ENCODE measurements at regions not wholly inside any gene's neighbourhood (a gene's known extent, or its start where the extent isn't known, plus 50 kb on each side); places are given as distances from the start of the nearest gene placed in this dataset.

DNA sequence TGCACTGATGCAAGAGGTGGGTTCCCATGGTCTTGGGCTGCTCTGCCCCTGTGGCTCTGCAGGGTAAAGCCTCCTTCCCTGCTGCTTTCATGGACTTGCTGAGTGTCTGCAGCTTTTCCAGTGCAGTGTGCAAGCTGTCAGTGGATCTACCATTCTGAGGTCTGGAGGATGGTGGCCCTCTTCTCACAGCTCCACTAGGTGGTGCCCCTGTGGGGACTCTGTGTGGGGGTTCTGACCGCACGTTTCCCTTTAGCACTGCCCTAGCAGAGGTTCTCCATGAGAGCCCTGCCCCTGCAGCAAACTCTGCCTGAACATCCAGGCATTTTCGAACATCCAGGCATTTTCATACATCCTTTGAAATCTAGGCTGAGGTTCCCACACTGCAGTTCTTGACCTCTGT is 329.8 kb upstream of the NAALADL2 start:
- FAIRE-seq: no peak
- no peak for DNase-seq (ENCODE audit: insufficient read length)
- TF ChIP-seq POLR2AphosphoS5 (IDR thresholded peaks at IDR 0.05; ENCODE audit: low read depth, low read length) (no peak), POLR2A (IDR thresholded peaks at IDR 0.05; ENCODE audit: low read depth, low read length) (no peak)

DNA sequence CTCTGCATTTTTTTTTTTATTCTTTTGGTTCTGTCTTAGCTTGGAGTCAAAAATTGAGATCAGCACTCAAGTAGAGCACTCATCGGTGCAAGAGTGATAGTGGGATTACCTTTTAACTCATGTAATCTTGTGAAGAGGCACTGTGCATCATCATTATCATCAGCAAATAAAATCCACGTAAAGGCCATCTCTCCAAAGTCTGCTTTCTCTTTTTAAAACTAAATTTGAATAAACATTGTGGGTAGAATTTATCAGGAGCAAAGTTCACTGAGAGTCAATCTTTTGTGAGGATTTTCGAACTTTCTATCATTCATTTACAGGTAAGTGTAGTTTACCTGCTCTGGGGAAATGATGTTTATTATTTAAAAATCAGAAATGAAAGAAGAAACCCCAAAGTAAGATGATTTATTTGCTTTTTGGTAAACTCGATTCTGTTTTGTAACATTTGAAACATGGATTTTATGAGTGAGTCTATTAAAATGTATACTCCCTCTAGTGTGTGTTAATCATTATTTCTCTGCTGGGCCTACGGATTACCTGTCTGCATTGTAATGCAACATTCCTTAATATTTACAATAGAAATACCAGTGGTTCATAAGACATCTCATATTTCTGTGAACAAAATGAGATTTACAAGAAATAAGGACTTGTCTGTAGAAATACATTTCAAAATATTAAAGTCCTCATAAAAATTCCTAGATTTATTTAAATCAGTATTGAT is 327.7 kb upstream of the NAALADL2 start:
- TF ChIP-seq TAF1 (IDR thresholded peaks at IDR 0.05; ENCODE audit: borderline replicate concordance, low read depth, low read length): no peak
- TF ChIP-seq POLR2A (IDR thresholded peaks at IDR 0.05; ENCODE audit: low read depth, low read length): no peak
- TF ChIP-seq POLR2AphosphoS5 (IDR thresholded peaks at IDR 0.05; ENCODE audit: low read depth, low read length): no peak
- FAIRE-seq (no peak), DNase-seq (ENCODE audit: insufficient read length) (no peak)

DNA sequence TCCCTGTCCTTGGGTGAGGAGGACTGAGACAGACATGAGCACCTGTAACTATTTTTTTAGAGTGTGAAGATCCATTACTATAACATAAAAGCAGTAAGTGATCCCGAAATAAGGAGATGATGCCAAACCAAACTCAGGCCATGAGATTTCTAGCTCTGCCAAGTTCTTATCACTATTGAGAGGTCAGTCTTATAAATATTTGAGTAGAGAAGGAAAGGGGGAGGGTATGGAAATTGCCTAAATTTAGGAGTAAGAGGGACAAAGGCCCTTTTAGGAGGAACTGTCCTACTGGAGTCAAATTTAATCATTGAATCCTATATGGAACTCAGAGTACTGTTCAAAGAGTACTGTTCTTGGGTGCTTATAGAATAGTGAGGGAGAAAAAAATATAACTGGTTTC is 326.9 kb upstream of the NAALADL2 start:
- no peak for DNase-seq (ENCODE audit: insufficient read length)
- no peak for FAIRE-seq
- no peak for TF ChIP-seq TAF1 (IDR thresholded peaks at IDR 0.05; ENCODE audit: borderline replicate concordance, low read depth, low read length)

DNA sequence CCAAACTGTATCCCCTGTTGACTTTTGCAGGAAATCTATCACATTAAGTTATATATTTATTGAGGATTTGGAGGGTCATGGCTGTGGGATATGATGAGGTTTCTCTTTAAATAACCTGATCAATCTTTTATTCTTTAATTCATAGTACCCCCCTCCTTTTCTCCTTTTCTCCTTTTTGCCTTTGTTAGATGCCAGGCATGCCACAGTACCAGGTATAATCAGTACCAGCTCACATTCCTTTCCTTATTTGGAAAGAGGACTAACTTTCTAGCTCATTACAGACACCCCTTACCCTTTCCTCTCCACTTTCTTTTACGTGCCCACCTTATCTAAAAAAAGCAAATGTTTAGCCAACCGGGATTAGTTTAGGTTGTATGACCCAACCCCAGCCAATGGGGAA is 326.4 kb upstream of the NAALADL2 start:
- DNase-seq (ENCODE audit: insufficient read length) (no peak), FAIRE-seq (no peak)
- no peak for TF ChIP-seq TAF1 (IDR thresholded peaks at IDR 0.05; ENCODE audit: borderline replicate concordance, low read depth, low read length)
- TF ChIP-seq POLR2AphosphoS5 (IDR thresholded peaks at IDR 0.05; ENCODE audit: low read depth, low read length): no peak

DNA sequence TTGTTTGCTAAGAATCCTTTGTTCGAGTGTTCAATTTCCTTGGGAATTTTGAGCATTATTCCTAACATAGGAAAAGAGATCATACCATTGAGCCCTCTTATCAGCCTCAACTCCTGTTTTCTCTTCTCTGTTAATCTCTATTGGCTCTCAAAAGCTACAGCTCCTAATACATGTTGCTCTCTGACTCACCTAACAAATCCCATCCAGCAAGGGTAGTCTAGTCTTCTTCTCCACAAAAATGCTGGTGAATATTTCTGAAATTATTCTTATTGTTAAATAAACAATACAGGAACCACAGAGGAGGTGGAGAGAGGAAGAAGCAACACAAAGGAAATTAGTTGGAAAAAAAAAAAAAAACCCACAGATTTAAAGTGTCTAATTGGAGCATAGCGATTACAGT is 325.8 kb upstream of the NAALADL2 start:
- FAIRE-seq: no peak

DNA sequence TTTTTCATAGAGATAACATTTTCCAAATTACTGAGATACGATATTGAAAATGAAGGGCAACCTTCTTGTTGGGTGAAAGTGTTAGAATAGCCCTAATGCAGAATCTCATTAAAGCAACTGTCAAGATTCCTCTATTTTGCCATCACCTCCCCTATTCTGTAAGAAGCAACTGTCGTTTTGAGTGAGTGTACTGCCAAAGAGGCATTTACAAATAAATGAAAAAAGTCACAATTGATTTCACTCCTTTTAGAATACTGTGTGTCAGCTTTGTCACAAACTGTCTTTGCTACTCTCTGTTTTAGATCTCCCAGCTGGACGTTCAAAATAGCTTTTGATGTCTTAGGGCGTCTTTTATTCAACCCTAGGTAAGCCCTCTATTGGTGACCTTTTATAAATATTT is 322.8 kb upstream of the NAALADL2 start:
- FAIRE-seq: no peak
- TF ChIP-seq POLR2AphosphoS5 (IDR thresholded peaks at IDR 0.05; ENCODE audit: low read depth, low read length) (no peak), TAF1 (IDR thresholded peaks at IDR 0.05; ENCODE audit: borderline replicate concordance, low read depth, low read length) (no peak), POLR2A (IDR thresholded peaks at IDR 0.05; ENCODE audit: low read depth, low read length) (no peak)
- DNase-seq (ENCODE audit: insufficient read length): no peak

More for the DNA sequence above, 325.8 kb upstream of the NAALADL2 start:
- no peak for DNase-seq (ENCODE audit: insufficient read length)
- no peak for TF ChIP-seq POLR2A (IDR thresholded peaks at IDR 0.05; ENCODE audit: low read depth, low read length)
- no peak for TF ChIP-seq POLR2AphosphoS5 (IDR thresholded peaks at IDR 0.05; ENCODE audit: low read depth, low read length)
- TF ChIP-seq TAF1 (IDR thresholded peaks at IDR 0.05; ENCODE audit: borderline replicate concordance, low read depth, low read length): no peak

DNA sequence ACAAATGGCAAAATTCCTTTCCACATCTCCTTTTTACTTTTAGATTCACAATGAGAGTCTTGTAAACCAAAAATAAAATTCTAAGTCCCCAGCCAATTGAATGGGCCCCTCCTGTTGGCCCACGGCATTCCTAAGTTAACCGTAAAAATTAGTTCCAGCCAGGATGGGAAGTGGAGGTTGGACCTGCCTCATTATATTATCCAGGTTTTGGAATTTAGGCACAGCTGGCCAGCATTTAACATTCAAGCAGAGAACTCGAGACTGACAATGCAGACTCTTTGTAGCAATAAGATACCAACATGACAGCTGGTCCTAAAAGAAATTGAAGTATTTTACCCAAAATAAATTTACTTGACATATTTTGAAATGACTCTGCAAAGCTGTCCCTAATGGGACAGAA is 321.0 kb upstream of the NAALADL2 start:
- FAIRE-seq: no peak
- no peak for DNase-seq (ENCODE audit: insufficient read length)
- no peak for TF ChIP-seq POLR2A (IDR thresholded peaks at IDR 0.05; ENCODE audit: low read depth, low read length)
- TF ChIP-seq TAF1 (IDR thresholded peaks at IDR 0.05; ENCODE audit: borderline replicate concordance, low read depth, low read length): no peak
- no peak for TF ChIP-seq POLR2AphosphoS5 (IDR thresholded peaks at IDR 0.05; ENCODE audit: low read depth, low read length)

DNA sequence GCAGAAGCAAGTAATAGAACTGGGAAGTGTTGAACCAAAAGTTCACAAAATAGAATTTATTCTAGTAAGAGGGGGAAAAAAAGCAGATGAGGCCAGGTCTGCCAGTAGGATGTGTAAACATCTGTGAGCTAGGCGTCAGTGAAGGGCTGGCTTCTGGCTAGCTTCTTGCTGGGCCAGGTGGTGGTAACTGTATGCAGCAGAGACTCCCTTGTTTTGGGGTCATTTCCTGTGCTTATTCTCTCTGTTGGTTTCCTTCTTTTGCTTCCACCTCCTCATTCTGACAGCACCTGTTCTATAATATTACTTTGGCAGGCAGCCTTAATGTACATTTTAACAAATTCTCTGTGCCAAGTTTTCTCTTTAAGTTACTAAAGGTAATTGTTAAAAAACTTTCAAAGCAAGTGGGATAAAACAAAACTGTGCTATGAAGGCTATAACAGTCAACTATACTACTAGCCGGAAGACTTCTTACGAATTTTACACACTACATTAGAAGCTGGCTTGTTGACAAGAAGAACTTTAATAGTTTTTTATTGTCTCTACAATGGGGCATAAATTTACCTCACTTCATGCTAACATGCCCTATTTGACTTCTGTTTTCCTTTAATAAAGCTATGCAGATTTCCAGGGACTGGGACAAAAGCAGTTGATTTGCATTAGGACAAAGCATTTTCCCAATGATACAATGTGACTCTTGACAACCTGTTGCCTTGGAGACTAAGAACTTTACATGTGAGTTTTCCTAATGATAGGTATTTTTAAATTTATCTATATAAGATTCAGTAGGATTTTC is 318.8 kb upstream of the NAALADL2 start:
- DNase-seq (ENCODE audit: insufficient read length) (no peak), FAIRE-seq (no peak)

DNA sequence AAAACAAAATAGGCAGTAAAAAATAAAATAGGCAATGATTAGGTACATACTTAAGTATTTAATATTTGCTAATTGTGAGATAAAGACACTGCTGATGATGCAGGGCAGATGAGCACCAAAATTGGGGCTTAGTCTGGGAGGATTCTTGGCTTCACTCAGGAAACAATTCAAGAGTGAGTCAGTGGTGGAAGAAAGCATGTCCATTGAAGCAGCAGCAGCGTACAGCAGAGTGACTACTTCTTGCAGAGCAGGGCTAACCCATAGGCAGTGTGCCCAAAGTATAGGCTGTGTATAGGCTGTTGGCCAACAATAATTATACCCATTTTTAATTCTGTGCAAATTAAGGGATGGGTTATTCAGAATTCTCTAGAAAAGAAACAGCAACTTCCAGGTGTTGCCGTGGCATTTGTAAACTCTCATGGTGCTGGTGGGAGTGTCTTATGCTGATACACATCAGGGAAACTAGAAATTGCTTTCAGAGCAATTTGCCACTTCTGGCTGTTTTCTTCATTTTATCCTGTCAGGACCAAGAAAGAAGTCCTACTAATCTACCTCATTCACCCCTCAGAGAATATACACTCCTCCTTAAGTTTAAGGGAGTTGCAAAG is 317.3 kb upstream of the NAALADL2 start:
- FAIRE-seq (no peak), DNase-seq (ENCODE audit: insufficient read length) (no peak)
- no peak for TF ChIP-seq TAF1 (IDR thresholded peaks at IDR 0.05; ENCODE audit: borderline replicate concordance, low read depth, low read length)
- TF ChIP-seq POLR2AphosphoS5 (IDR thresholded peaks at IDR 0.05; ENCODE audit: low read depth, low read length): no peak
- no peak for TF ChIP-seq POLR2A (IDR thresholded peaks at IDR 0.05; ENCODE audit: low read depth, low read length)

More for the DNA sequence above, 318.8 kb upstream of the NAALADL2 start:
- no peak for TF ChIP-seq TAF1 (IDR thresholded peaks at IDR 0.05; ENCODE audit: borderline replicate concordance, low read depth, low read length)
- no peak for TF ChIP-seq POLR2A (IDR thresholded peaks at IDR 0.05; ENCODE audit: low read depth, low read length)
- TF ChIP-seq POLR2AphosphoS5 (IDR thresholded peaks at IDR 0.05; ENCODE audit: low read depth, low read length): no peak

DNA sequence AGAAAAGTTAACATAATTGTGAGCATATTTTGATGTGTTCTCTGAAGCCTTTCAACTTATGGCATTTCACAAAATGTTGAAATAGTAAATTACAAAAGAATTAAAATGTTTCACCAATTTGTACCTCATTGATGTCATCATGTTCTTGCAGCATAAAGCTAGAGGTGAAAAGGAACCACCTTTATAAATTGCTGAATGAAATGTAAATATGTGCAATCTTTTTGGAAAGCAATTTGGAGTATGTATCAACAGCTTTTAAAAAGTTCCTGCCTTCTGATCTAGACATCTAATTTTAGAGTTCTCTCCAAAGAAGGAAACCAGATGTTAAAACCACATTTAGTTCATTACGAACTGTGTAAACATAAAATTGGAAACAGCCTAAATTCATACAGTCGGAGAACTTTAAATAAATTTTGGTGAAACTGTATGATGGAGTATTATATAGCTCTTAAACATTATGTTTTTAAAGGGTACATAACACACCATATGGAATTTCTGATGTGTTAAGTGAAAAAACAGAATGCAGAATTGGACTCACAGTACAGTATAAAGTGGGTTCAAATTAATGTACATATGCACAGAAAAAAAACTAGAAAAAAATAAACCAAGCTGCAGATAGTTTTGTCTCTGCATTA is 311.2 kb upstream of the NAALADL2 start:
- FAIRE-seq: no peak
- TF ChIP-seq TAF1 (IDR thresholded peaks at IDR 0.05; ENCODE audit: borderline replicate concordance, low read depth, low read length) (no peak), POLR2A (IDR thresholded peaks at IDR 0.05; ENCODE audit: low read depth, low read length) (no peak), POLR2AphosphoS5 (IDR thresholded peaks at IDR 0.05; ENCODE audit: low read depth, low read length) (no peak)
- DNase-seq (ENCODE audit: insufficient read length): no peak

DNA sequence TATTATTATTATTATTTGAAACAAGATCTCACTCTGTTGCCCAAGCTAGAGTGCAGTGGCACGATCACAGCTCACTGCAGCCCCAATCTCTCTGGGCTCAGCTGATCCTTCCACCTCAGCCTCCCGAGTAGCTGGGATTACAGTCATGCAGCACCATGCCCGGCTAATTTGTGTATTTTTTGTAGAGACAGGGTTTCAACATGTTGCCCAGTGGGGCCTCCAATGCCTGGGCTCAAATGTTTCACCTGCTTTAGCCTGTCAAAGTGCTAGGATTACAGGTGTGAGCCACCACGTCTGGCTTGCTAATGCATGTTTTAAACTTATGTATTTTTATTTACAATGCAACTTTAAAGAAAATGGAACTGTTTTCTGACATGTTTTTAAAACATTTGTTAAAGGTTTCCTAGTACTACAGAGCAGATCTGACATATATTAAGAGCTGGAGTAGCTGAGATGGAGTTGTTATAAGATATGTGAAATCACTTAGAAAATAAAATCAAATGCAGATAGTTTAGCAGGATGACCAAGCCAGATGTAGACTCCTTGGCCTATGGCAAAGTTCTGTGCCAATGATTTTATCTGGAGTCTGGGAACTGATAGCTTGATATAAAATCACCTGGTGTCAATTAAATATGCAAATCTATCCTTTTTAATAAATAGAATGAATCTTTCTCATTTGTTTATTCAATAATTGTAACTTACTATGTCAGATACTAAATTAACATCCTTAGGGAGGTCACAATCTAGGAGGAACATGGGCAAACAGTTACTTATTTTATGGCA is 310.1 kb upstream of the NAALADL2 start:
- DNase-seq (ENCODE audit: insufficient read length): no peak
- no peak for TF ChIP-seq TAF1 (IDR thresholded peaks at IDR 0.05; ENCODE audit: borderline replicate concordance, low read depth, low read length)
- no peak for TF ChIP-seq POLR2A (IDR thresholded peaks at IDR 0.05; ENCODE audit: low read depth, low read length)
- no peak for TF ChIP-seq POLR2AphosphoS5 (IDR thresholded peaks at IDR 0.05; ENCODE audit: low read depth, low read length)
- no peak for FAIRE-seq

All from GM12892 (cell line).